Fibroblast of pulmonary artery (primary cell): ENCODE measurements at regions not wholly inside any gene's neighbourhood (a gene's known extent, or its start where the extent isn't known, plus 50 kb on each side); places are given as distances from the start of the nearest gene placed in this dataset.

Source experiments
- DNase-seq: peaks from one replicate; pipeline ENCODE4 v3.0.0-alpha.2; 2010; ENCODE audit warnings: low read depth
- H3K4me3 ChIP-seq: replicated peaks from 2 replicates; pipeline ENCODE4 v1.5.1; 2011; ENCODE audit warnings: low read depth, mild to moderate bottlenecking, control low read depth, low read length, moderate library complexity
- TF ChIP-seq, protein P1 (sequence below): IDR thresholded peaks from 2 replicates; pipeline ENCODE4 v1.5.1; 2011; ENCODE audit warnings: mild to moderate bottlenecking, control low read depth, low read length, inconsistent platforms; ENCODE audit errors: missing control alignments

DNA sequence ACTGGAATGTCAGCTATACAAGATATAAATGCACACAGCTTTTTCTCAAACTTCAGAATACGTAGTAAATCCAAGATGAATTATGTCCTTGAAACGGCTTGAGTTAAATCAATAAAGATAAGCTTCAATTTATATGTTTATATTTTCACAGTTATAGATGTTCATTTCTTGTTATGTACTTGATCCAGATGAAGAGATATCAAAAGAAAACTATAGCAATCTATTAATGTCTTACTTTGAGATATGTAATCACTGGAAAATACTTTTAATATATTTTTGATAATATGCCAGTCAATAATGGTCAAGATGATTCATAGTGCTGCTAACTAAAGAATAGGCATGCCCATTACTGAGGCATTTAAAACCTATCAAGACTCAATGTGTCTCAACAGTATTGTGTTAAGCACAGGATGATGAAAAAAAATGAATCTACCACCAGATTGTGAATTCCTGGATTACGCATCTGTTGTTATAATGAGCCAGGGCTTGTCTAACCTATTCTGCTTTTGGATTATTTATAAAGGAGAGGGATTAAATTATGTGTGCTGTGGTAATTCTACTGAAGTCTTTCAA lies 372.6 kb upstream of the PRR16 start:
- H3K4me3 ChIP-seq = no peak overlapping the region
- no peak for DNase-seq
- TF ChIP-seq, protein P1, sequence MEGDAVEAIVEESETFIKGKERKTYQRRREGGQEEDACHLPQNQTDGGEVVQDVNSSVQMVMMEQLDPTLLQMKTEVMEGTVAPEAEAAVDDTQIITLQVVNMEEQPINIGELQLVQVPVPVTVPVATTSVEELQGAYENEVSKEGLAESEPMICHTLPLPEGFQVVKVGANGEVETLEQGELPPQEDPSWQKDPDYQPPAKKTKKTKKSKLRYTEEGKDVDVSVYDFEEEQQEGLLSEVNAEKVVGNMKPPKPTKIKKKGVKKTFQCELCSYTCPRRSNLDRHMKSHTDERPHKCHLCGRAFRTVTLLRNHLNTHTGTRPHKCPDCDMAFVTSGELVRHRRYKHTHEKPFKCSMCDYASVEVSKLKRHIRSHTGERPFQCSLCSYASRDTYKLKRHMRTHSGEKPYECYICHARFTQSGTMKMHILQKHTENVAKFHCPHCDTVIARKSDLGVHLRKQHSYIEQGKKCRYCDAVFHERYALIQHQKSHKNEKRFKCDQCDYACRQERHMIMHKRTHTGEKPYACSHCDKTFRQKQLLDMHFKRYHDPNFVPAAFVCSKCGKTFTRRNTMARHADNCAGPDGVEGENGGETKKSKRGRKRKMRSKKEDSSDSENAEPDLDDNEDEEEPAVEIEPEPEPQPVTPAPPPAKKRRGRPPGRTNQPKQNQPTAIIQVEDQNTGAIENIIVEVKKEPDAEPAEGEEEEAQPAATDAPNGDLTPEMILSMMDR = no peak

DNA sequence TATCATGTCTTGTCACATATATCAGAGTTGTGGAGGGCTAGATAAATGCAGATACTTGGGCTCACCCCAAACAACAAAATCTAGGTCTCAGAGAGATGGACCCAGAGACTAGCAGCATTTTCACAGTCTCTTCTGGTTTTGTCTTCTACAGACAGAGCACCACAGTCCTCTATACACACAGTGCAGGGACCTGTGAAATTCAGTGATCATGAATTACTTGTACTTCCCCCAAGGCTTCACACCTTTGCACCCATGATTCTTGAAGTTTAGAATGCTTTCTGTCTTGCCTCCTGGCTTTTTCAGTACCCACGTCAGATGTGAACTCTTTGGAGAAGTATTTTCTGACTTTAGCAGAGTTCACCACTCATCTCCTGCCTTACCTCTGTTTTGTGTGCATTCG lies 371.5 kb upstream of the PRR16 start:
- TF ChIP-seq, protein P1 = no peak
- DNase-seq = no peak
- no peak overlapping the region for H3K4me3 ChIP-seq

DNA sequence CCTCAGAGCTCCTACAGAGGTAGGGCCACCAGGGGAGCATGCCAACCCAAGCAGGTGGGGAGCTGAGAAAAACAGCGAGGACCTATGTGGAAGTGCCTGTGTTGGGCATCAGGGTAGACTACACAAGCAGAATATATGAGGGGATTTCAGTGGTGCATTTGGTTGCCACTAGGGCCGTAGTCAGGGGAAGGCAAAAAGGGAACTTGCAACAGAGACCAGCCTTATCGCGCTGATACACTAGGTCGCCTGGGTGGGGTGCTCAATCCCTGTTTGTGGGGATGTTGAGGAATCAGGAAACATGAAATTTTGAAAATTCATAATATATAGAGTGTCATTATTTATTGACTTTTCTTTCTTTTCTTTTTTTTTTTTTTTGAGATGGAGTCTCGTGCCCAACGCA lies 370.9 kb upstream of the PRR16 start:
- no peak overlapping the region for H3K4me3 ChIP-seq
- no peak for DNase-seq
- TF ChIP-seq, protein P1 = peak; percentile 1

DNA sequence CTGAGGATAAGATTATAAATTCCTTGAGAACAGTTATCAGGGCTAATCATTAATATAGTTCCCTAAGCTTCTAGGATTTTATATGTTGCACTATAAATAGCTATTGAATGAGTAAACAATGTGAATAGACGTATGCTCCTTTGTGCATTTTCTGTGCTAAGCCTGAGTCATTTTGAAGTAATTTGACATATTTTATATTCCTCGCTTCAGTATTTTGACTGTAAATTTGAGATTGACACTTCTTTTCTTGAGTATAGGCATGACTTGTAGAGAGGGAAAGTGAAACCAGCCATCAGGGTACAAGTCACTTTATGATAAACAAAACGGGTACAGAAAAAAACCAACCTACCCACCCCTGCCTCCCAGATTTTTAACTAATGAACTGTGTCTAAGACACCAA lies 367.7 kb upstream of the PRR16 start:
- TF ChIP-seq, protein P1 = no peak
- DNase-seq = peak; percentile 50
- peak overlapping the region; percentile 31 for H3K4me3 ChIP-seq

DNA sequence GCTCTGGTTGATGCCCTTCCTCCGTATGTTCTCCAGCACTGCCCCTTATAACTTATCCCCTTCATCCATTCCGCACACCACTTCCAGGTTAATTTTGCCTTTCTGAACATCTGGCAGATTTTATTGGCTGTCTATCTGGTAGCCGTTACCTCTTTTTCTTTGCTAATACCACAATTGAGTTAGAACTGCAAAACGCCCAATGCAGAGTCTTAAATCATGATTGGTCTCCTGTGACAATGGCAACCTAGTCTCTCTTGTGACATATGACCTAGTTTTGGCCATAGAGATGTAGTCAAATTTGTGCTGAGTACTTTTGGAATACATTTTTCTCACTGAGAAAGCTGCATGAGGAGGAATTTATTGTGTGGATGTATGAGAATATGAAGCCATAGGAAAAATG lies 365.7 kb upstream of the PRR16 start:
- no peak overlapping the region for H3K4me3 ChIP-seq
- TF ChIP-seq, protein P1 = no peak
- DNase-seq = no peak

DNA sequence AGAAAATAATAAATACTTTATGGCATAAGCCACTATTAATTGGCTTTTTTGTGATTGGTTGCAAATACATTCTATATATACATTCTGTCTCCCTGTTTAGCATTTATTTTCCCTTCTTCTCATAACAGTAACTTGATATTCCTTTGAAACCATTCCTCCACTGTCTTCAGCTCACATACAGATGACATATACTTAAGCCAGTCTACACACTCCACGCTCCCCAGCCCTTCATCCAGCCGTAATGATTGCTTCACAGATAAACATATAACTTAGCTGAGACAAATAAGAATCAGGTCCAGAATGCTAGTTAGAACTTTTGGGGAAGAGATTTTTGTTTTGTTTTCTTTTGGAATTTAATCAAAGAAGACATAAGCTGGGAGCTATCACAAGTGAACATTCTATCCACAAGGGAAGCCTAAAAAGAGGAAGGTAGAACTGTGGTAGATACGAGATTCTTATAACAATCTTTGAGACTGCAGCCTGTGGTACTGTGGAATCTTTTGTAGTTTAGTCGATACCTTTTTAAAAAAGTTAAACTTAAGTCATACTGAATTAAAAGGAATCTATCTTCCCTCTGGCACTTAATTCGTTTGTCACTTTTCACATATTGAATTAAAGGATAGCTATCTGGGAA lies 365.1 kb upstream of the PRR16 start:
- TF ChIP-seq, protein P1 = no peak
- DNase-seq = no peak
- H3K4me3 ChIP-seq = no peak overlapping the region

DNA sequence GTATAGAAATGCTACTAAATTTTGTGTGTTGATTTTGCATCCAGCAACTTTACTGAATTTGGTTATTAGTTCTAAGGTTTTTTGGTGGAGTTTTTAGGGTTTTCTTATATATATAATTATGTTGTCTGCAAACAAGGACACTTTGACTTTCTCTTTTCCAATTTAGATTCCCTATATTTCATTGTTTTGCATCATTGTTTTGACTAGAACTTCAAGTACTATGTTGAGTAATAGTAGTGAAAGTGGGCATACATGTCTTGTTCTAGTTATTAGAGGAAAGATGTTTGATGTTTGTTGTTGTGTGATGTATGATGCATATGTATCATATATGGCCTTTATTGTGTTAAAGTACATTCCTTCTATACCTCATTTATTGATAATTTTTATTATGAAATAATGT lies 362.3 kb upstream of the PRR16 start:
- DNase-seq = no peak
- TF ChIP-seq, protein P1 = no peak
- H3K4me3 ChIP-seq = no peak overlapping the region
